HG02610 (cell line): ENCODE measurements at regions not wholly inside any gene's neighbourhood (a gene's known extent, or its start where the extent isn't known, plus 50 kb on each side); places are given as distances from the start of the nearest gene placed in this dataset.

Experiments
- ATAC-seq: cut with Tn5 transposase; IDR thresholded peaks from one replicate; pipeline ENCODE4 v1.9.1; 2021; ENCODE audit warnings: mild to moderate bottlenecking, moderate library complexity; ENCODE audit not compliant: unreplicated experiment

DNA sequence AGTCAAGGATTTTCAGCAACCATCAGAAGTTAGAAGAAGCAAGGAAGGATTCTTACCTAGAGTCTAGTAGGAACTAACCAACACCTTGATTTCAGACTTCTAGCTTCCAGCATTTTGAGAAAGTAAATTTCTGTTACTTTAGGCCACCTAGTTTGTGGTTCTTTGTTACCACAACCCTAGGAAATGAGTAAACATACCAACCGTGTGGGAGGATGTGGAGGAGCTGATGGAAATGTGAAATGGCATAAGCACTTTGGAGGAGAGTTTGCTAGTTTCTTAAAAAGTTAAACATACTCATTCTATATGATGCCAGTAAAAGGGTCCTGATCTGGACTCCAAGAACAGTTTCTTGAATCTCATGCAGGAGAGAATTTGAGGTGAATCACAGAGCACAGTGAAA lies 679.4 kb downstream of the PDHA2 start:
- ATAC-seq, result no peak

DNA sequence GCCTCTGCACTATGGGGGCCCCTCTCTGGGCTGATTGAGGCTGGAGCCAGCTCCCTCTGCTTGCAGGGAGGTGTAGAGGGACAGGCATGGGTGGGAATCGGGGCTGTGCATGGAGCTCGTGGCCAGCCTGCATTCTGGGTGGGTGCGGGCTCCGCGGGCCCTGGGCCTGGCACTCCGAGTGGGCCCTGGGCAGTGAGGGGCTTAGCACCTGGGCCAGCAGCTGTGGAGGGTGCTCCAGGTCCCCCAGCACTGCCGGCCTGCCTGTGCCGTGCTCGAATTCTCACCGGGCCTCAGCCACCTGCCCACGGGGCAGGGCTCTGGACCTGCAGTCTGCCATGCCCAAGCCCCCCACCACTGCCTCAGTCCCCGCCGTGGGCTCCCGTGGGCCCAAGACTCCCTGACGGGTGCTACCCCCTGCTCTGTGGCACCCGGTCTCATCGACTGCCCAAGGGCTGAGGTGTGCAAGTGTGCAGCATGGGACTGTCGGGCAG lies 681.2 kb downstream of the PDHA2 start:
- no peak for ATAC-seq

DNA sequence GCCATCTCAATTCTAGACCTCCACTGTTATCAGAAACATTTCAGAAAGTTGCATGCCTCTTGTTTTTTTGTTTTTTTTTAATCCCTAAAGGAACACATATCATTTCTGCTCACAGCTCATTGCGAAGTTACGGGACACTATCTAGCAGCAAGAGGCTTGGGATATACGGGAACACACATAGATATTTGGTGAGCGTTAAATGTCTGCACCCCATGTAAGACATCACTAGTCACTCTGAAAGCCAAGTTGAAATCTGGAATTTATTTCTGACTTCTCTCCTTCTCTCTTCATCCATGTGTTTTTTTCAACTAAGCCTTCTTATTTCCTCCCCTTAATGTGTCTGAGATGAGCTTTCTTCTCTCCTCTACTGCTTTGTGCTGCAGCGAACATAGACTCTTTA lies 683.7 kb downstream of the PDHA2 start:
- ATAC-seq, result no peak

DNA sequence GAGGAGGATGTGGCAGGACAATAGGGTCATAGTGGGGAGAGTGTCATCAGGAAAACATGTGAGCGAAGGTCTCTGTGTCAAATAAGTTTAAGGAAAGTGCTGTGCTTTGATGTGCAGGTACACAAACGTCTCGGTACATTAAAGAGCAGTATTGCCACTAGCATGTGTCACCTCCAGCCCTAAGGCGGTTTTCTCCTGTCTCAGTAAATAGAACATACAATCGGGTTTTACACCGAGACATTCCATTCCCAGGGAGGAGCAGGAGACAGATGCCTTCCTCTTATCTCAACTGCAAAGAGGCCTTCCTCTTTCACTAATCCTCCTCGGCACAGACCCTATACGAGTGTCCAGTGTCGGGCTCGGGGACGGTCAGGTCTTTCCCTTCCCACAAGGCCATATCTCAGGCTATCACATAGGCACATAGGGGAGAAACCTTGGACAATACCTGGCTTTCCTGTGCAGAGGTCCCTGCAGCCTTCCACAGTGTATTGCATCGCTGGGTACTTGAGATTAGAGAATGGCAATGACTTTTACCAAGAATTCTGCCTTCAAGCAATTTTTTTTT lies 684.5 kb downstream of the PDHA2 start:
- no peak for ATAC-seq

DNA sequence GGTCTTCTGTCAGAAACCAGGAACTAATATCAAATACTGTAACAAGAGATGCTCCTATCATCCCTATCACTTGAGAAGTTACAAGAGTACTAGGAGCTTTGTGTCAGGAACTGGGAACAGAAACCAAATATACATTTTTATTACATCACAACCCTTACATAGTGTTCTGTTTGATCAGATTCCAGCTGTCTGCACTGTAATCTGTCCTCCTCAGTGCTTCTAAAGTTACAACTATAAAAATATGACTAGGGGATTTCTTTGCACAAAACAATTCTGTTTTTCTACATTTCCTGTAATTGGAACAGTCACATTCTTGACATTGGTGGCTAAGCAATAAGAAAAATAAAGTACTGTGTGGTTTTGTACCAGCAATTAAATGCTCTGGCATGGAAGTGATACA lies 686.0 kb downstream of the PDHA2 start:
- ATAC-seq, result no peak

DNA sequence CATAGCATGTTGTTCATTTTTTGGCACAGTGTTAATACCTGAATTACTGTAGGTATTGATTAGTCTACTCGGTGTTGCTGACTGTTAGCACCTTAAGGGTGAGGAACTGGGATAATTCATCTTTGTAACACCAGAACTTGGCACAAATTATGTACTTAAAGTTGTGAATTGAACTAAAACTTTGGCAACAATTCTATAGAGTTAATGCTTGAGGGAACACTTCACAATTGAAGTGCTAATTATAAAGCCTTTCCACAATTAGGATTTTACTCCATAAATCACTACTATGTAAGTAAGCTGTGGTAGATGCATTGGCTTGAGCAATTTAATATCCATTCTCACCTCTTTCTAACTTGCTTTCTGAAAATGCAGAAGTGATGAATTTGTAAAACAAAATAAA lies 686.7 kb downstream of the PDHA2 start:
- no peak for ATAC-seq

DNA sequence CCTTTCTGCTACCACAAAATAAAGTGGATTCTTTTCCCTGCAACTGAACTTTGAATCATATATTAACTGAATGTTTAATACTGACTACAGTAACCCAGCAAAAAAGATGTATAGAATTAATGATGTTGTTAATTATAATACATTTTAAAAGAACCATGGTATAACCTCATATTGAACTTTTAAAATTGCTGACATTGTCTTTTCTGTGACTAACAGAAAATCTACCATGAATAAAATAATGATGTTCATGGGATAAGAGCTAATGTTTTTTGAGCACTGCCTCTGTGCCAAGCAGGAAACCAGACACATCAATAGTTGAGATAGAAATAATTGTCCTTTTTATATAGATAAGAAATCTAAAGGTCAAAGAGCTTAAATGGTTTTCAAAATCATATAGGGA lies 691.9 kb downstream of the PDHA2 start:
- no peak for ATAC-seq

DNA sequence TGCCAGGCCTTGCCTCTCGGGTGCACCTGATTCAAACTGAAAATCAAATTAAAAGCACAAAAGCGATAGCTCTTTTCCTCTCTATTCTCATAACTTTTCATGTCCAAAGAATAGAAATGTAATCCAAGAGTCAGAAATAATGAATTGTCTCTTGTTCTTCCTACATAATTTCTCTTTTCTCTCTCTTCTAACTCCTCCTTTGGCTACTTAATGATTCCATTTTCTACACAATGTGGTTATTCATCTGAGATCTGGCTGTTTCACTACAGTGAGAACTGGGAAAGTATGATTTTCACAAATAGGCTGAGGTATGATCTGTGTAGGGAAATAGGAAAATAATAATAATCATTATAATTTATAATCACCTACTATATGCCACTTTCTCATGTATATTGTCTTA lies 703.5 kb downstream of the PDHA2 start:
- no peak for ATAC-seq

DNA sequence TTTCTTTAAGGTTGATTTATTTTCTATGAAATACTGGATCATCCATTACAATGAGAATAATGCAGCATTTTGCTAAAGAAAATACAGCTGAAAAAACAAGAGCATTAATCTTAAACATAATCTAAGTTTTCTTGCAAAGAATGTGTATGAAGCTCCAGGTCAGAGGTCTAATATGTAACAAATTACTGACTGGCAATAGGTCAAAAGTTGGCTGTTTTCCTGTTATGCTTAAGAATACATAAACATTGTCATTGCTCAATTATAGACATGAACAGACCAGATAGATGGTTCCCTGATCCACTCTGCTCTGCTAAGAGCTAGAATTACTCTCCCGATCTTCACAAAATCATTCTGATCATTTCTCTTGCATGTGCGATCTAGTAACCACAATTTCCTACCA lies 718.6 kb downstream of the PDHA2 start:
- no peak for ATAC-seq

DNA sequence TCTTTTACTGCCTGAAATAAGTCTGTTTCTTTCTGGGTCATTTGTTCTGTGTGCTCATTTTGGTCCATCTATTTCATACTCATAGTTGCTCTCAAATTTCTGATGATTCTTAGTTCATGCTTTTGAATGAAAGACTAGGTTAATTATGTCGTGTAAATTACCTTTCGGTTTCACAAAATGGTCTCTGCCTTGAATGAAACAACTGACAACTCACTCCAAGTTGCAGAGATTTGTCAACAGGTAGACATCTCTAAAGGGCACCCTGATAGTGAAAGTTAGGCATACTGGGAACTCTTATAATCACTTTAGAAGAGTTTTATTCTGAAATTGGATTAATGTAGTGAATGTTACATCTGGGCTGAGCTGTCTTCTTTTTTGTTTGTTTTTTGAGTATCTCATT lies 726.9 kb downstream of the PDHA2 start:
- ATAC-seq, result no peak

DNA sequence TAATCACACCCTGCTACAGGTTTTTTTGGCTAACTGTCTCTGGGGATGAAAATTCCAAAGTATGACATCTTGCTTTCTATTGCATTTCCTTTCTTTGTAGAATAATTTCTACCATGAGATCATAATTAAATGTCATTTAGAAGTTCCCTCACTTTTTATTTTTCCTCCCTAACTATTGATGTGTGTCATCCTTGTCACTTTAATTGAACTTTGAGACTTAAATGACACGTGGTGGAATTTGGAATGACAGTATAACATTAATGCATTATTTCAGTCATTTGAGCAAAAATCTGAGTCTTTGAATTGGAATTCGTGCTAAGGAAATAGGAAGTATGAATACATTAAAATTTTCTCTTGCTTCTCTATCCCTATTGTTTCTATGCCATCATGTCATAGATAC lies 745.4 kb downstream of the PDHA2 start:
- ATAC-seq, result no peak

DNA sequence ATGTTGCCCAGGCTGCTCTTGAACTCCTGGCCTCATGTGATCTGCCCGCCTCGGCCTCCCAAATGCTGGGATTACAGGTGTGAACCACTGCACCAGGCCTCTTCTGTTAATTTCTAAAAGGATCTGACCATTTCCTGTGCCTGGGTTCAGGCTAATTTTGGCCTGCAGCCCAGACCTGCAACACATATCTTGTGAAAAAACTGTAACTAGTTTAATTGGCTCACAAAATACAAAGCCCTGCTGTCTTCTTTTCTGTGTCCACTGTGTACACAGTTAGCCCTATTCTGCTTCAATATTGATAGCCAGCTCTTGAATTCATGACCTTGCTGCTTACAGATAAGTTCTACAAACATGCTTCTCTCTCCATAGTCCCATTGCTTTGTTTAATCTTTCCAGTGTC lies 753.5 kb downstream of the PDHA2 start:
- no peak for ATAC-seq

DNA sequence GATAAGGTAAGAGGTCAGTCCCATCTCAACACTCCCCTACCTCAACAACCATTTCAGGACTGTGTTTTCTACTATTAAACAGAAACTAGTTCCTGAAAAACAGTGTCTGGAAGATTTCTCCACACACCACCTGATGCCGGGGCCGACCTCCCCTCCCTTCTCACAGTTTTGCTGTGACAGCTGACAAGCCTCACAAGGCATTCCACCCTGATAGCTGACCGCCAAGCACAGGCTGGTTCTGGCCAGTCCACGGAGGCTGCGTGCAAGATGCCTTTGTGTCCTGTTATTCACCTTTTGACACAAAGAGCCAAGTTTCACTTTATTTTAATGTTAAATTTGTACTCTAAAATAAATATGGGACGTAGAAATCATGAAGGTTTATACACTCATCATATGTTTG lies 758.6 kb downstream of the PDHA2 start:
- ATAC-seq, result no peak

DNA sequence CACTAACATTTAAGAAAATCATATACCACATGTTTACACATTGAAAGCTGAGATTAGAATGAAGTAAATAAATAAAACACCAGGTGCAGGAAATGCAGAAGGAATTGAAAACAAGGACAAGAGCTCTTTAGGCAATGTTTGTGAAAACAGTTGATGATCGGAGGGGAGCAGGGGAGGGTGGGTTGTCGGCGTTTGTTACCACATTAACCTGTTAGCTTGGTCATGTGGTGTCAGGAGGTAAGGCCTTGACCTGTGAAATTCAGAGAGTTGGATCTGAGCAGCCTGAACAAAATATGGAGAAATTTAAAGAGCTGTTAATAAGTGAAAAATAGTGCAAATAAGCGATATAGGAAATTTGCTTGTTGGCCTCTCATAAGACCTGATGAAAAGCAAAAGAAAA lies 759.9 kb downstream of the PDHA2 start:
- ATAC-seq, result no peak

DNA sequence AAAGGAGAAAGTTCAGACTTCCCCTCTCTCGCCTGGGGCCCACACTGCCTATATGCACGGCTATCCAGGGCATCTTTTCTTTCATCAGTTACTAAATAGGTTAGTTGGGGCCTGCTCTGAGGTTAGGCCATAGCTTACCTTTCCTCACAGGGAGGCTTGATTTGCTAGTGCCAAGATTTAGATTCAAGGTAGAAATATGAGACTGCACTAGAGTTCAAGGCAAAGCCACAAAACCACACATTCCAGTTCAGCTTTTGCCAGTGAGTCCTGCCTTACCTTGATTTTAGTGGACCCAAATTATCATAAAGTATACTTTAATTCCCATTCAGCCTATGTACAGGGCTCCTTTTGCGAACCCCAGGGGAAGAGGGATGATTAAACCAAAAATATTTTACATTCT lies 762.8 kb downstream of the PDHA2 start:
- no peak for ATAC-seq

DNA sequence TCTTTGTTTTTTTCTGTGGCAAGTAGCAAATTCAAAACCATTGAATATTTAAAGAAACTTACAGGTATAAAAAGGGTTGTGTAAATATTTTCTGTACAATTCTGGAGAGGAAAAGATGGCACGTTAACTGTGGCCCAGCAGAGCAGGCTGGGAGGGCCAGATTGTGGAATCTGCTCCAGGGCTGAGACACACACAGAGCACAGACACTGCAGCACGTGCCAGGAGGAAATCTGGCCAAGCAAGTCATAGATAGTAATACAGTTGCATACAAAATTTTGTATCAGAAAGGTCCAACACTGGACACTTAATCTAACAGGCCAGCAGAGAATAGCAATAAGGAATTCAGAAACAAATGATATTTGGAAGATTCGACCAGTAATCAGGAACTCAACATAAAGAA lies 763.7 kb downstream of the PDHA2 start:
- ATAC-seq, result no peak

DNA sequence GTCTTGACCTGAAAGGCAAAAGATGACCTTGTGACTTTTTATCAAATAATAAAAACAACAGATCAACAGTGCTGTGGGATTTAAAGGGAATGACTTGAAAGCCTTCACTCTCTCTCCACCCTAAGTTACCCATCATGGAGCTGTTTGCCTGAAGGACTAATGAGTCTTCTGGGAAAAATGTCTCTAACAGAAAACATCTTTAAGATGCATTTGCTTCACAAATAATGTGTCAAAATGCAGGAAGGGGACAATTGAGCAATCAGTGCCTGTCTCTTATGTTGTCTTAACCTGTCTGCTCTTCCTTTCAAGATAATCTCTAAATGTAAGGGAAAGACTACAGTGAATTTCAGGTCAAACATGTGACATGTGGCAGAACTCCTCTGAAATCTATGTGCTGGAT lies 766.6 kb downstream of the PDHA2 start:
- ATAC-seq, result no peak

DNA sequence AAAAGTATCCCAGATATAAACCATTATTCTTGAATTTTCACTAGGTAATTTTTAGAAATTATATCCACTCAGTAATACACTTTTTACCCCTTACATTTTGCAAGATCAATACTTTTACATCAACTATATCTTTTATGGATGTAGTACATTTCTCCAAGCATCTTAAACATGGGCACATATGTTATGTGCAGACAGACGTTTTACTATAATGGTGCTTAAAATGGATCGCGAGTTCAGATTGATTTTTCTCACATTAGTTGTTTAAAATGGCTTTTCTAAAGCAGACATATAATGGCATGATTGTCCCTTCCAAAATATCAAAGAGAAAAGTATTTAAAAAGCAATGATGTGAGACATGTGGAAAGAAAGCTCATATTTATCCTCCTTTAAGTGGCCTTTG lies 786.1 kb downstream of the PDHA2 start:
- ATAC-seq, result no peak

DNA sequence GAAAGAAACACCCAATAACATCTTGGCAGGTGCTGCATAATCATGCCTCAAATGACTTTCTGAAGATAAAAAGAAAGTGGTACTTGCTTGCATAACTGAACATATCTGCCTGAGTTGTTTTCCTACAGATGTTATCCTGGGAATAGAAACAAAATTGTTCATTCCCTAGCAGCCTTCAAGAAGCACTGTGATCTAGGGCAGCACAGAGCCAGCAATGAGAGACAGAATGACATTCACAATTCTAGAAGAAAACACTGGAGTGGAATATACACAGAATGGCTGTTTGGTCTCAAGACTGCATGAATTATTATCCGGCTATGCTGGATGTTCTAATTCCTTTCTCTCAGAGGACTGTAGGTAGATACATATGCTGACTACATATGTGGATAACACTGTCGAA lies 790.9 kb downstream of the PDHA2 start:
- no peak for ATAC-seq

DNA sequence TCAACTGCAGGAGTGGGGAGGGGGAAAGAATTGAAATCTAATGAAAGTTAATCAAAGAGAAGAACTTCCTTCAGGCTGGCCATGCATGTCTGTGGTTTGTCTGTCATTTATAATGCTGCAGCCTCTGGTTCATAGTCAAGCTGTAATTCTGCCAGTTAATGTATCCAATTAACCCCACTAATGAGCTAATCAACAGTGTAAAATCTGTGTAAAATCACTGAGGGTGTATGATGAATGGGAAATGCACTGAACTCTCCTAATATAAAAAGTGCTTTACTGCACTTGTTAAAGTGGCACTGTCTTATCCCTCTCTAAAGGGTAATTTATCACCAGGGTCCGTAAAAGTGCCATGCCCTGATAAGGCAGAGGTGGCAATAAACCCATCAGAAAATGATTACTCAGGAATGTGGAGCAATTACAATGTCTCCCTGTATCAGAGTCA lies 798.1 kb downstream of the PDHA2 start:
- no peak for ATAC-seq

DNA sequence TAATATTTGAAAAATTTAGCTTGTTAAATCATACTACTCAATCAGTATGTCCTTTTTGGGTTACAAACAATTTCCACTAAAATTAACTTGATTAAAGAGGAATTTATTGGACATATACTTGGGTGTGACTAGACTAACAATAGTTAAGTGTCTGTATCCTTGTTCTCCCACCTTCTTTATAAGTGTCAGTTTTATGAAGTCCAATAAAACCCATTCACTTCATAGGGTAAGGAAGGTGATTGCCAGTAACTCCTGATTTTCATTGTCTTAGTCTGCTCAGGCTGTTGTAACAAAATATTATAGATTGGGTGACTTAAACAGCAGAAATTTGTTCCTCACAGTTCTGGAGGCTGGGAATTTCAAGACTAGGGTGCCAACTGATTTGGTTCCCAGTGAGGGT lies 800.0 kb downstream of the PDHA2 start:
- no peak for ATAC-seq

DNA sequence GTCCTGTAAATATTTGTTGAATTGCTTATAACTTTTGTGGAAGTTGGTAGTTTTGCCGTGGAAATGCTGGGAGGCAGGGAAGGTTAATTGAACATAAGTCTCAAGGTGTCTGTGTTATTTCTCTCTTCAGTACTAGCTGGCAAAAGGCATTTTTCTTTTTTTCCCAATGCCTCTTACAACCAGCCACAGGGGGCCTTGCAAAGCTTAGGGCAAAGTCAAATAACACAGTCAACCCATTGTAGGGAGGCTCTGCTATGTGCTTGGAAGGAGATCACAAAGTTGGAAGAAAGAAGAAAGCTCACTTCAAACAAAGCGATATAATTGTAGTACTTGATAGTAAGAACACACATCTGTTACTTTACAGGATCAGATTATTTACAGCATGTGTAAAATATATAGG lies 802.6 kb downstream of the PDHA2 start:
- no peak for ATAC-seq

DNA sequence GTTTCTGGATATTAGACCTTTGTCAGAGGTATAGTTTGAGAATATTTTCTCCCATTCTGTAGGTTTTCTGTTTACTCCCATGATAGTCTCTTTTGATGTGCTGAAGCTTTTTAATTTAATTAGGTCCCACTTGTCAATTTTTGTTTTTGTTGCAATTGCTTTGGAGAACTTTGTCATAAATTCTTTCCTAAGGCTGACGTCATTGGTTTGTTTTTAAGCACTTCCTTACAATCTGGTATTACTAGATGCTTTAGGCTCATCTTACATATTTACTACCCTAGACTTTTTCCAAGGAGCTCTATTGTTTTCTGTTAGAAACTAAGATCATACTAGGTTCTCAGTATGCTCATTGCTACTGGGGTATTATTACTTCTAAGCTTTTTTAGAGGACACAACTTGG lies 806.3 kb downstream of the PDHA2 start:
- ATAC-seq, result no peak

DNA sequence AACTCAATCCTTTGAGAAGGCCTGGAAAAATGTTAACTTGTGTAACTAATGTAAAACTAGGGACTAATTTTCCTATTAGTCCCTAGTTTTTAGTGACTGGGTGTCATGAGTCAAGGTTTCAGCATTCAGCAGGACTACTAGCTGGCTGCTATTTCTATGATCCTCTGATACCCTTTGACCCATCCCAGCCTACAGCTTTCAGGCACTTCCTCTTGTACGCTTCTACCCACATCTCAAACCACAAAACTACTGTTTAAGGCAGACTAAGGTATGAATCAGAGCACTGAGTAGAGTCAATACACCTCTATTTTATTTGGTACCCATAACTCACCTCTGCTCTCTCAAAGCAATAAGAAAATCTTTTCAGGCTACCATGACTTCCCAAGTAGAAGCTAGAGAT lies 809.6 kb downstream of the PDHA2 start:
- no peak for ATAC-seq
